ENCODE measurements at regions not wholly inside any gene's neighbourhood (a gene's known extent, or its start where the extent isn't known, plus 50 kb on each side); places are given as distances from the start of the nearest gene placed in this dataset.

DNA sequence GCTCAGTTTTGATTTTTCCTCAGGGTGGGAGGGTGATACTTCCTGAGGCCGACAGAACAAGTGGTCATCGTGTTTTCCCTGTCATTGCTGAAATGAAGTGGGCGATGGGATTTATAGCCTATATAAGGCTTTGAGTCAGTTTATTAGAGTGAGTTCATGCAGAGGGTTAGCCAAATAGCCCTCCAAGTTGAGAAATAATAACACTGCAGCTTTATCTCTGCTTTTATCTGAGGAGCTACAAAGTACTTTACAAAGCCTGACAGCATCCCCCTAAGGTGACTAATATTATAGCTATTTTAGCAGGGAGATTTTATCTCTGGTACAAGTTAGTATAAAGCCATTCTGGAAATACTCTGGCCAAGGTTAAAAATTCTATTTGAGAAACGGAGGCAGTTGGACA is 389.6 kb downstream of the MFSD1 start:
- TF ChIP-seq, protein P1, sequence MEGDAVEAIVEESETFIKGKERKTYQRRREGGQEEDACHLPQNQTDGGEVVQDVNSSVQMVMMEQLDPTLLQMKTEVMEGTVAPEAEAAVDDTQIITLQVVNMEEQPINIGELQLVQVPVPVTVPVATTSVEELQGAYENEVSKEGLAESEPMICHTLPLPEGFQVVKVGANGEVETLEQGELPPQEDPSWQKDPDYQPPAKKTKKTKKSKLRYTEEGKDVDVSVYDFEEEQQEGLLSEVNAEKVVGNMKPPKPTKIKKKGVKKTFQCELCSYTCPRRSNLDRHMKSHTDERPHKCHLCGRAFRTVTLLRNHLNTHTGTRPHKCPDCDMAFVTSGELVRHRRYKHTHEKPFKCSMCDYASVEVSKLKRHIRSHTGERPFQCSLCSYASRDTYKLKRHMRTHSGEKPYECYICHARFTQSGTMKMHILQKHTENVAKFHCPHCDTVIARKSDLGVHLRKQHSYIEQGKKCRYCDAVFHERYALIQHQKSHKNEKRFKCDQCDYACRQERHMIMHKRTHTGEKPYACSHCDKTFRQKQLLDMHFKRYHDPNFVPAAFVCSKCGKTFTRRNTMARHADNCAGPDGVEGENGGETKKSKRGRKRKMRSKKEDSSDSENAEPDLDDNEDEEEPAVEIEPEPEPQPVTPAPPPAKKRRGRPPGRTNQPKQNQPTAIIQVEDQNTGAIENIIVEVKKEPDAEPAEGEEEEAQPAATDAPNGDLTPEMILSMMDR (IDR thresholded peaks at IDR 0.05): no peak
- no peak for TF ChIP-seq POLR2A (IDR thresholded peaks at IDR 0.05)
